ENCODE measurements at regions not wholly inside any gene's neighbourhood (a gene's known extent, or its start where the extent isn't known, plus 50 kb on each side); places are given as distances from the start of the nearest gene placed in this dataset.

DNA sequence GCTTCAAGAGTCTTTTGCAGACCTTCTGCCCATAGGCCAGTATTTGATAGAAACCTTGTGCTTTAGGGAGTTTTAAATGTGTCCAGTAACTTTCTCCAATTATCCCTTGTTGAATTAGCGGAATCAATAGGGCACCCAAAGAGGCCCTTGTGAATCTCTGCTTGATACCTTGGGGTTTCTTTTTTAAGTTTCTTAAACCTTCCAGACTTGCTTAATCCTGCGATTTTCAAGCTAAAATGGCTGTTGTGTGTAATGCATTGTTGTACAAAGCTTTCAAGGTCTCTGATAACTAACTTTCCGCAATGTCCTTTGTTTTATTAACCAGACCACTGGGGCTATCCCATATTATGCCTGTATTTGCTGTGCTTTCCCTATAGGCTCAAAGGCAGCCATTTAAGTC lies 577.4 kb upstream of the RORB start:
- Histone ChIP-seq H3K9ac (ENCODE audit: low read depth, low read length, poor library complexity, severe bottlenecking) (no peak overlapping the region), H3K79me2 (ENCODE audit: insufficient read depth, low read length) (no peaks in the 10 kb centered on the region), H3K9me2 (replicated peaks; ENCODE audit: low read depth, low read length) (no peaks in the 10 kb centered on the region), H3K4me3 (ENCODE audit: low read length, poor library complexity, severe bottlenecking) (no peak overlapping the region), H3K9me3 (ENCODE audit: insufficient read depth, low read depth, low read length) (no peaks in the 10 kb centered on the region), H3F3A (ENCODE audit: low read depth) (no peaks in the 10 kb centered on the region), H3K27me3 (ENCODE audit: insufficient read depth, low read length, poor library complexity, severe bottlenecking) (no peaks in the 10 kb centered on the region), H3K36me3 (ENCODE audit: insufficient read depth, low read length) (no peaks in the 10 kb centered on the region), H3K4me1 (ENCODE audit: insufficient read depth, low read length, poor library complexity, severe bottlenecking) (no peaks in the 10 kb centered on the region), H3K4me2 (ENCODE audit: low read depth, low read length, poor library complexity, severe bottlenecking) (no peak overlapping the region), H4K20me1 (ENCODE audit: insufficient read depth, low read length, poor library complexity, severe bottlenecking) (no peaks in the 10 kb centered on the region), H2AFZ (ENCODE audit: low read length) (no peak overlapping the region)
- TF ChIP-seq EZH2phosphoT487 (IDR thresholded peaks at IDR 0.05; ENCODE audit: borderline replicate concordance) (no peak), CTCF (conservative IDR thresholded peaks at IDR 0.05; ENCODE audit: low read length) (no peak)

DNA sequence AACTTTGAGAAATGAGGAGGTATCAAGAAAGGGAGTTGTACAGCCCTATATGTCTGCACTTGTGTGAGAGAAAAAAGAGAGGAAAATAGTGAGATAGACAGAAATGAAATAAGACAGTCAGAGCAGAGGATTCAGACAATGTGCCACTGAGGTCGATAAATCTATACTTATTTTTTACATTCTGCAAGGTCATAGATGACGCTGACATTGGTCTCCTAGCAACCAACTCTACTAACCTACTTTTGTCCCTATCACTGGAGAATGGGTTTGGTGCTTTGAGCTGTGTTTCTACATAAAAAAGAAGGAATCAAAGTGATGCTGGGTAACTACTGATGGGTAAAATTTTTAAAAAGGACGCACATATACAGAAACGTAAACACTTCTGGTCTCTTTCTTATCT lies 573.3 kb upstream of the RORB start:
- Histone ChIP-seq H3K9me3 (ENCODE audit: insufficient read depth, low read depth, low read length) (no peaks in the 10 kb centered on the region), H3K79me2 (ENCODE audit: insufficient read depth, low read length) (no peaks in the 10 kb centered on the region), H2AFZ (ENCODE audit: low read length) (no peak overlapping the region), H3K4me2 (ENCODE audit: low read depth, low read length, poor library complexity, severe bottlenecking) (no peak overlapping the region), H3K36me3 (ENCODE audit: insufficient read depth, low read length) (no peaks in the 10 kb centered on the region), H3K4me1 (ENCODE audit: insufficient read depth, low read length, poor library complexity, severe bottlenecking) (no peaks in the 10 kb centered on the region), H4K20me1 (ENCODE audit: insufficient read depth, low read length, poor library complexity, severe bottlenecking) (no peaks in the 10 kb centered on the region), H3K9ac (ENCODE audit: low read depth, low read length, poor library complexity, severe bottlenecking) (no peak overlapping the region), H3K9me2 (replicated peaks; ENCODE audit: low read depth, low read length) (no peaks in the 10 kb centered on the region), H3K27me3 (ENCODE audit: insufficient read depth, low read length, poor library complexity, severe bottlenecking) (no peaks in the 10 kb centered on the region), H3K4me3 (ENCODE audit: low read length, poor library complexity, severe bottlenecking) (no peak overlapping the region), H3F3A (ENCODE audit: low read depth) (no peaks in the 10 kb centered on the region)
- TF ChIP-seq CTCF (conservative IDR thresholded peaks at IDR 0.05; ENCODE audit: low read length) (no peak), EZH2phosphoT487 (IDR thresholded peaks at IDR 0.05; ENCODE audit: borderline replicate concordance) (no peak)

DNA sequence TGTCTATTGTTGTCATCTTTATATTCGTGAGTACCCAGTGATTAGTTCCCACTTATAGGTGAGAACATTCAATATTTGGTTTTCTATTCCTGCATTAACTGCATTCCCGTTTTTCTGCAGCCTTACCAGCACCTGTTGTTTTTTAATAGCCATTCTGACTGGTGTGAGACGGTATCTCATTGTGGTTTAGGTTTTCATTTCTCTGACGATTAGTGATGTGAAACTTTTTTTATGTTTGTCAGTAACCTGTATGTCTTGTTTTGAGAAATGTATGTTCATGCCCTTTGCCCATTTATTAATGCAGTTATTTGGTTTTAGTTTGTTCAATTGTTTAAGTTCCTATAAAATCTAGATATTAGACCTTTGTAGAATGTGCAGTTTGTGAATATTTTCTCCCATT lies 546.0 kb upstream of the RORB start:
- H3F3A ChIP-seq (ENCODE audit: low read depth) = no peaks in the 10 kb centered on the region
- H3K27me3 ChIP-seq (ENCODE audit: insufficient read depth, low read length, poor library complexity, severe bottlenecking) = no peaks in the 10 kb centered on the region
- no peaks in the 10 kb centered on the region for H4K20me1 ChIP-seq (ENCODE audit: insufficient read depth, low read length, poor library complexity, severe bottlenecking)
- H2AFZ ChIP-seq (ENCODE audit: low read length) = no peak overlapping the region
- no peaks in the 10 kb centered on the region for H3K79me2 ChIP-seq (ENCODE audit: insufficient read depth, low read length)
- TF ChIP-seq EZH2phosphoT487 (IDR thresholded peaks at IDR 0.05; ENCODE audit: borderline replicate concordance) = no peak
- TF ChIP-seq CTCF (conservative IDR thresholded peaks at IDR 0.05; ENCODE audit: low read length) = no peak
- H3K36me3 ChIP-seq (ENCODE audit: insufficient read depth, low read length) = no peaks in the 10 kb centered on the region
- H3K4me1 ChIP-seq (ENCODE audit: insufficient read depth, low read length, poor library complexity, severe bottlenecking) = no peaks in the 10 kb centered on the region
- H3K4me2 ChIP-seq (ENCODE audit: low read depth, low read length, poor library complexity, severe bottlenecking) = no peak overlapping the region
- H3K9ac ChIP-seq (ENCODE audit: low read depth, low read length, poor library complexity, severe bottlenecking) = no peak overlapping the region
- H3K4me3 ChIP-seq (ENCODE audit: low read length, poor library complexity, severe bottlenecking) = no peak overlapping the region
- no peaks in the 10 kb centered on the region for H3K9me2 ChIP-seq (replicated peaks; ENCODE audit: low read depth, low read length)
- no peaks in the 10 kb centered on the region for H3K9me3 ChIP-seq (ENCODE audit: insufficient read depth, low read depth, low read length)

Data from Loucy (cell line).